RWPE2 (cell line): ENCODE measurements at regions not wholly inside any gene's neighbourhood (a gene's known extent, or its start where the extent isn't known, plus 50 kb on each side); places are given as distances from the start of the nearest gene placed in this dataset.

Experiments
- ATAC-seq: fragments of 200-7000 bp; cut with Tn5 transposase; 3 replicates; pipeline ENCODE4 v1.9.1; 2021; ENCODE audit warnings: low read depth
- DNase-seq: peaks from one replicate; pipeline ENCODE4 v3.0.0-alpha.2; 2020; ENCODE audit warnings: low spot score
- H3K27ac ChIP-seq: fragments of 450-650 bp; 2 replicates; pipeline ENCODE4 v1.5.1; 2017; ENCODE audit warnings: mild to moderate bottlenecking; ENCODE audit not compliant: poor library complexity, severe bottlenecking
- H3K27me3 ChIP-seq: fragments of 250-450 bp; sonication (Bioruptor Pico); 2 replicates; pipeline ENCODE4 v1.5.1; 2021; ENCODE audit warnings: mild to moderate bottlenecking, moderate library complexity; ENCODE audit not compliant: insufficient read depth, poor library complexity, severe bottlenecking
- H3K36me3 ChIP-seq: fragments of 250-450 bp; sonication (Bioruptor Pico); 2 replicates; pipeline ENCODE4 v1.5.1; 2020; ENCODE audit warnings: low read depth, mild to moderate bottlenecking, moderate library complexity
- H3K4me1 ChIP-seq: fragments of 250-450 bp; sonication (Bioruptor Pico); 2 replicates; pipeline ENCODE4 v1.5.1; 2021; ENCODE audit warnings: mild to moderate bottlenecking, moderate library complexity; ENCODE audit not compliant: insufficient read depth, poor library complexity, severe bottlenecking
- H3K4me3 ChIP-seq: fragments of 250-450 bp; sonication (Bioruptor Pico); 2 replicates; pipeline ENCODE4 v1.5.1; 2021; ENCODE audit warnings: mild to moderate bottlenecking, moderate library complexity; ENCODE audit not compliant: severe bottlenecking
- H3K9me3 ChIP-seq: fragments of 250-450 bp; sonication (Bioruptor Pico); 2 replicates; pipeline ENCODE4 v1.5.1; 2021; ENCODE audit warnings: mild to moderate bottlenecking, moderate library complexity; ENCODE audit not compliant: severe bottlenecking
- TF ChIP-seq, protein P1 (sequence below): fragments of 450-650 bp; IDR thresholded peaks from one replicate; pipeline ENCODE4 v1.5.1; 2017; ENCODE audit warnings: mild to moderate bottlenecking, moderate library complexity; ENCODE audit not compliant: poor library complexity, severe bottlenecking

DNA sequence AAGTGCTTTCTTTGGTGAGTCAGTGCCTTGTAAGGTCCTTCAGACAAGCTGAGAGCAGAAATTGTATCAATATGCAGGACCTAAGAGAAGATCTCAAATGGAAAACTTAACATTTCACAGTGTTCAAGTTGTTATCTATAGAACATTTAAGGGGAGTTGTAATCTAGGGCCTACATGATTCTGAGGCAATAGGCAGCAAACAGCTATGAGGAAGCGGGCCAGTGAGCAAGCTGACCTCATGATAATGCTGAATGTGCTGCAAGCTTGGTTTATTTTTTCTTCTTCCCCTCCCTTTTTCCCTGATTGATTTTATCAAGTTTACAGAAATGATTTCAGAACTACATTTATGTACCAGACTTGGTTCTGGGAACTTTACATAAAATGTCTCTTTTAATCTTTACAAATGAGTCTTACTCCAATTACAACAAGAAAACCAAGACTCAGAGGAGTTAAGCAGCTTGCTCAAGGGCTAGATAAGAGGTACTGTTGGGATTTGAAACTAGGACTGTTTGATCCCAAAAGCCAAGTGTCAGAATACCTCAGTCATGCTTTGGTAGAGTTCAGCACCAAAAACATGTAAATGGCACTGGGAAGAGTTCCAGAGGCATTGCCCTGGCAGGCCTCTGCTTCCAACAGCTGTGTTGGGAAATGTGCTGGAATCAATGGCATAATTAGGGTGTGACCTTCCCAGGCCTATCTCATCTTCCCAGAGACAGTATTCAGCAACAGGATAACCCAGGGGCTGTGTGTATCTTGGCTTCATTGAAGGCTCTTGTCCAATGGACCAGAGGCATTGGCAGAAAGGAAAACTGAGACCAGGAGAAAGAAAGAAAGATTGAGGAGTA, 130.1 kb downstream of the LRRC70 start:
- no peaks in the 10 kb centered on the region for H3K9me3 ChIP-seq
- H3K36me3 ChIP-seq, result no peaks in the 10 kb centered on the region
- H3K4me1 ChIP-seq, result no peaks in the 10 kb centered on the region
- no peak overlapping the region for H3K27ac ChIP-seq
- TF ChIP-seq, protein P1, sequence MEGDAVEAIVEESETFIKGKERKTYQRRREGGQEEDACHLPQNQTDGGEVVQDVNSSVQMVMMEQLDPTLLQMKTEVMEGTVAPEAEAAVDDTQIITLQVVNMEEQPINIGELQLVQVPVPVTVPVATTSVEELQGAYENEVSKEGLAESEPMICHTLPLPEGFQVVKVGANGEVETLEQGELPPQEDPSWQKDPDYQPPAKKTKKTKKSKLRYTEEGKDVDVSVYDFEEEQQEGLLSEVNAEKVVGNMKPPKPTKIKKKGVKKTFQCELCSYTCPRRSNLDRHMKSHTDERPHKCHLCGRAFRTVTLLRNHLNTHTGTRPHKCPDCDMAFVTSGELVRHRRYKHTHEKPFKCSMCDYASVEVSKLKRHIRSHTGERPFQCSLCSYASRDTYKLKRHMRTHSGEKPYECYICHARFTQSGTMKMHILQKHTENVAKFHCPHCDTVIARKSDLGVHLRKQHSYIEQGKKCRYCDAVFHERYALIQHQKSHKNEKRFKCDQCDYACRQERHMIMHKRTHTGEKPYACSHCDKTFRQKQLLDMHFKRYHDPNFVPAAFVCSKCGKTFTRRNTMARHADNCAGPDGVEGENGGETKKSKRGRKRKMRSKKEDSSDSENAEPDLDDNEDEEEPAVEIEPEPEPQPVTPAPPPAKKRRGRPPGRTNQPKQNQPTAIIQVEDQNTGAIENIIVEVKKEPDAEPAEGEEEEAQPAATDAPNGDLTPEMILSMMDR, result no peak
- no peak for ATAC-seq
- H3K27me3 ChIP-seq, result no peaks in the 10 kb centered on the region
- no peak overlapping the region for H3K4me3 ChIP-seq
- DNase-seq, result no peak

DNA sequence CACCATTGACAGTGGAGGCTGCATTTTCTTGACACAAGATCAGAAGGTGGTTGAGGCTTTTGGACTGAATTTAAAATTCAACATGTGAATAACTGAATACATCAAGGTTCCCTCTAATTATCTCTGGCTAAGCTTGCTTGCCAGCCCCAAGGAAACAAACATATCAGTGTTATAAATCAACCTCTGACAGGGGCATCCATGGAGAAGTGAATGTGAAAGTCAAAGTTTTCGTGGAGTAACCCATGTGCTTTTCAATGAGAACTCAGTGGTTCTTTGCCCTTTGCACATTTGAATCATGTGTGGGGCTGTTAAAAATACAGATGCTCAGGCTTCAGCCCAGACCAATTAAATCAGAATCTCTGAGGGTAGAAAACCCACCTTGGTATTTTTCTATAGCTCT, 128.9 kb downstream of the LRRC70 start:
- TF ChIP-seq, protein P1, result no peak
- H3K27ac ChIP-seq, result no peak overlapping the region
- no peak for DNase-seq
- H3K4me1 ChIP-seq, result no peaks in the 10 kb centered on the region
- H3K36me3 ChIP-seq, result no peaks in the 10 kb centered on the region
- no peak for ATAC-seq
- no peak overlapping the region for H3K4me3 ChIP-seq
- H3K27me3 ChIP-seq, result no peaks in the 10 kb centered on the region
- H3K9me3 ChIP-seq, result no peaks in the 10 kb centered on the region

DNA sequence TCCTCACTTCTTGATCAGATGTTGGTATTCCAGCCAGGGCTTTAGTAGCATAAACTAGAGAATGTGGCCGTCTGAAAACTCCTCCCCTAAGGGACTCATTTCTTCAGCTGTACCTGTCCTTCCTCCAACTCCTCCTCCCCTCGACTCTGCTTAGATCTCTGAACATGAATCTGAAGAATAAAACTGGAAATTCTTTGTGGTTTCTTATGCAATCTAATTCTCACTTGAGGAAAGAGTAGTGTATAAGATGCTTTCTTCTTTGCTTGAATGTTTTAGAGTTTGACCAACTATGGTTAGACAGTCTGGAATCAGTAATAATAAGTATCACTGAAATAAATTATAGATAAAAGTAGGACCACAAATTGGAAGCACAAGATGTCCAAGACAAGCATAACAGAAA, 128.5 kb downstream of the LRRC70 start:
- Histone ChIP-seq H3K4me3 (no peak overlapping the region), H3K36me3 (no peaks in the 10 kb centered on the region), H3K27ac (no peak overlapping the region), H3K9me3 (no peaks in the 10 kb centered on the region), H3K27me3 (no peaks in the 10 kb centered on the region), H3K4me1 (no peaks in the 10 kb centered on the region)
- DNase-seq, result no peak
- no peak for ATAC-seq
- TF ChIP-seq, protein P1, result no peak

DNA sequence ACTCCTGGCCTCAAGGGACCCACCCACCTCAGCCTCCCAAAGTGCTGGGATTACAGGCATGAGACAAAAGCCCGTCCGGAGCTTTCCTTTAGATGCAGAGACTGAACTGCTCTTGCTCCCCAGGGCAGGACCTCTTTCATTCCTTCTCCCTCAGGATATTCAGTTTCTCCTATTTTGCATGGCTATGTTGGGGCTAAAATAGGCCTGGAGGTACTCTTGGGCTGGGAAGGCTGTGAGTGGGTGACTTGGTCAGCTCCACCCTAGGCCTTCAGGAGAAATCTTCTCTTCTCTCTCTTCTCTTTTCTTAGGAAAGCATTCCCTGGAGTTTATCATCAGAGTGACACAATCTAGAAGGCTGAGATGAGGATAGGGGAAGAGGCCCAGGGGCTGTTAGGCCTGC, 126.4 kb downstream of the LRRC70 start:
- Histone ChIP-seq H3K36me3 (no peaks in the 10 kb centered on the region), H3K27me3 (no peaks in the 10 kb centered on the region), H3K4me3 (no peak overlapping the region), H3K9me3 (no peaks in the 10 kb centered on the region), H3K4me1 (no peaks in the 10 kb centered on the region), H3K27ac (no peak overlapping the region)
- no peak for ATAC-seq
- no peak for DNase-seq
- TF ChIP-seq, protein P1, result no peak

DNA sequence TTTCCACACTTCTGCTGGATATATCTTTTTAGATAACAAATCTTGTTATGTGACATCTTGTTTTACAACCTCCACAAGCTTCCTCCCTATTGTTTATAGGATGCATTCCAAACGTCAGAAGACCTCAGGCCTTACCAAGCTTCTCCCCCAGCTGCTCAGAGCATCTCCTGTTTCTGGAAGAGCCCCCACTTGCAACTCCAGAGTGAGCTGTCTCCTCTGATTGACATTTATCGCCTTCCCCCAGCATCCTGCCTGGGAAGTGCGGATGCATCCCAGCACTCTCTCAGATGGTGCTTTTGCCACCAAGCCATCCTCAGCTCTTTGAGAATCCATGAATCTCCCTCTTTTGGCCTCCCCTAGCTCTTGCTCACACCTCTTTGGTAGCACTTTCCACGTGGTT, 123.5 kb downstream of the LRRC70 start:
- H3K4me1 ChIP-seq, result no peaks in the 10 kb centered on the region
- no peak overlapping the region for H3K4me3 ChIP-seq
- TF ChIP-seq, protein P1, result no peak
- DNase-seq (no peak), ATAC-seq (no peak)
- H3K27me3 ChIP-seq, result no peaks in the 10 kb centered on the region
- H3K36me3 ChIP-seq, result no peaks in the 10 kb centered on the region
- no peak overlapping the region for H3K27ac ChIP-seq
- no peaks in the 10 kb centered on the region for H3K9me3 ChIP-seq
